8988T (cell line): ENCODE measurements at regions not wholly inside any gene's neighbourhood (a gene's known extent, or its start where the extent isn't known, plus 50 kb on each side); places are given as distances from the start of the nearest gene placed in this dataset.

Experiments used
- DNase-seq: peaks from one replicate; pipeline ENCODE4 v3.0.0; 2011

DNA sequence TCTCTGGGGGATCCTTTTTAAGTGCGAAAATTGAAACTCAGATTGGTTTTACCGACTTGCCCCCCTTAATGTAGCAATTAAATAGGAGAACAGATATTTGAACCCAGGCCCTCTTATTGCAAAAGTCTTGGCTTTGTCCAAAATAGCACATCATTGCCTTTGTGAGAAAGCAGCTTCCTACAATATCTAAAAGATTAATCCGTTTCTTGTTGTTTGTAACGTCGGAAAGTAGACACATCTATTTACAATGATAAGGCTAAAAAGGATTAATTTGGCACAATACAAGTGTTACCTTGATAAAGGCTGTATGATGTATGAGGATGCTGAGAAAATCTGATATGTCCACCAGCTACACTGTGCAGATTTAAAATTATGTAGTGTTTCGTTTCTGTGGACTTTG, 108.7 kb upstream of the SLC10A2 start:
- DNase-seq, result no peak

DNA sequence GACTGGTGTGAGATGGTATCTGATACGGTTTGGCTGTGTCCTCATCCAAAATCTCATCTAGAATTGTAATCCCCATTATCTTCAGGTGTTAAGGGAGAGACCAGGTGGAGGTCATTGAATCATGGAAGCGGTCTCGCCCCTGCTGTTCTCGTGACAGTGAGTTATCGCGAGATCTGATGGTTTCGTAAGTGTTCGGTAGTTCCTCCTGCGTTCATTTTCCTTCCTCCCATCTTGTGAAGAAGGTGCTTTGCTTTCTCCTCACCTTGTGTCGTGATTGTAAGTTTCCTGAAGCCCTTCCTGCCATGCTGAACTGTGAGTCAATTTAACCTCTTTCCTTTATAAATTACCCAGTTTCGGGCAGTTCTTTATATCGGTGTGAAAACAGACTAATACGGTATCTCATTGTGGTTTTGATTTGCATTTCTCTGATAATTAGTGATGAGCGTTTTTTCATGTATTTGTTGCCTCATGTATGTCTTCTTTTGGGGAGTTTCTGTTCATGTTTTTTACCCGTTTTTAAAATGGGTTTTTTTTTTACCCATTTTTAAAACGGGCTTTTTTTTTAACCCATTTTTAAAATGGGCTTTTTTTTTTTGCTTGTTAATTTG, 102.8 kb upstream of the SLC10A2 start:
- no peak for DNase-seq

DNA sequence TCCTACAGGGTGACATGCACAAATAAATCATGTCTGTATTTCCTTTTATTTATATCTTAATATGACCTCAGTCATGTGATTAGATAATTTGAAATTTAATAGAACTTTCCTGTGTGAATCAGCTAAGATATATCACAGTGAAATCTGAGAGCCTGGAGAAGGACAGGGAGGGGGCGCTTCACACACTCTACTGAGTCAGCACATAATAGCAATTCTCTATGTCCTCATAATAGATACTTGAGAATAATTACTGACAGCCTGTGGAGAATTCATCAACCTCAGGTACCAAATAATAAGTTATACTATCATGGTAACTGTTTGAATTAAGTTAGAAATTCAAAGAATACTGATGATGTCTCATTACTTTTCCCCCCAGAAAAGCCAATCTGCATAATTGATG, 98.0 kb upstream of the SLC10A2 start:
- DNase-seq, result no peak

DNA sequence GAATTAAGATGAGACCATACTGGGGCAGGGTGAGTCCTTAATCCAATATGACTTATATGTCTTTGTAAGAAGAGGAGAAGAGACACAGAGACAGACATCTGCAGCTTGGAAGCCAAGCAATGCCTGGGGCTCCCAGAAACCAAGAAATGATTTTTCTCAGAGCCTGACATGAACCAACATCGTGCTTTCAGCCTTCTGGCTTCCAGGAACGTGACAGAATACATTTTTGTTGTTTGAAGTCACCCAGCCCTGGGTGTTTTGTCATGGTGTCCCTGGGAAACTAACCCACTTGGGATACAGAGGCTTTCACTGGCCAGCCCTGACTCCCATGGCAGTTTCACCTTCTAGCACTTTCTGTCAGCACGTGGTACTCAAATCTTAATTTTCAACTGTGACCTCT, 95.3 kb upstream of the SLC10A2 start:
- no peak for DNase-seq

DNA sequence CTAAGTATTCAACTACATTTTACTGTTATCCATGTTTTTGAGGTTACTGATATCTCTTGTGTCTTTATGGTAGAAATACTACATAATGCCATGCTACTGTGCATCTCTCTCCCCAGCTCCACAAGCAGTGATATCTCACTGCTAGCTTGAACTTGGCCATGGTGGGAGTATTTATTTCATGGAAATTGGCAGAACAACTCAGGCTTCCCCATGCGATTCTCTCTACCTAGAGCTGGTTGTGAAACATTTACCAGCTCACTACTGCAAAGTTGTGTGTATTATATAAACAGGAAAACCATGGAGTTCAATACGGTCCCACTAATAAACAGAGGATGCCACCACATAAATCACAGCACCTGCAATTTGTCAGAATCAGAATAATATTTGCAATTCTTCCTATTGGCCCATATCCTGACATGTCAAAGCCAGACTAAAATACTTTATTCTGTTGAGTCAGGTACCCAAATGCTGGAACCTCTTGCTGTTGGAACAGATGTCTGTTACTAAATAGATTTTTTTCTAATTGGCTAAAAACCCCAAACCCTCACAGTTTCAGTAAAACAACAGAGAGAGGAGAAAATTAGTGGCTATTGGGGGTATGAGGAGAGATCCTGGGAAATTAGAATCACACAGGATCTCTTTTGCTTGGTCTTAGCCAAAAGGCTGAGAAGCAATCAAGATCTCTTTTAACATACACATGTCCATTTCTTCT, 91.4 kb upstream of the SLC10A2 start:
- DNase-seq, result no peak

DNA sequence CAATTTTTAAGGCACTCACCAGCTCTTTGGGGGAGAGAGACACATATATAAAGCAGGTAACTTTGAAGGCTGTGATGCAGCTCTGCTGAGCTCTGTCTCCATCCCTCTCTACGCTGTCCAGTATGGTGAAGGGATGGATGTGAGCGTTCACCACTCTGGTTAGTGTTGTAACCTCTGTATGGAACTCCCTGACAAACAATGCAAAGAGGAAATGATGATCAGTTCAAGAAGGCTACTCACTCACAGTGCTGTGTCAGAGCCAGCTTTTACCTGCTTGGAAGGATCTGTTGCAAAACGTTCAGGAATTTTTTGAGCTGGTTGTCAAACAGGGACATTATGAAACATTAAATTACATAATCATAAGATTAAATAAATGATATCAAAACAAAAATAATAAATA, 90.8 kb upstream of the SLC10A2 start:
- no peak for DNase-seq

DNA sequence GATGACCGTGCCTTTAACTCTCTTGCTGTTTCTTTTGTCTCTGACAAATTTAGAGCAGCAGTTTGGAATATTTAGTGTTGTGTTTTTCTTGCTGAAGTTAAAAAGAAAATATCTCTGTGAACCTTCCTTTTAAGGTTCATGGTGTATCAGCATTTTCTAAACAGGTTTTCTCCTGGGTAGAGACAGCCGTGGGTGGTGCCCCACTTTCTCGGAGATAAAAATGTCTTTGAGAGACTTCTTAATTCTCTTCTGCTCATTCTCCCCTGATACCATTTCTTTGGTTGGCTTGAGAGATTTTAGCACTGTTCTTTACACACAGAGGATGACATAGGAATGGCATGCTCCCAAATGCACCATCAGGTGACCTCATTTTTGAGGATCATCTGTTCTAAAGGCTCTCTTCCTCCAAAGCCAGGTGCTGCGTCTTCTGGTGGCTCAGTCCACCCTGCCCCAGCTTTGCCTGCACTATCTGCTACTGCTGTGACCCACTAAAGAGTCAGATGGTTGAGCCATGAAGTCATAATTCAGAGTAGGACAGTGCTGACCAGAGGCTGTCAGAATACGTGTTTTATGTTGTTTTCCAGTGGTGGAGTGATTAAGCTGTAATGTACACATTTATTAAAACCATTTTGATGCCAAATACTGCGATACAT, 90.3 kb upstream of the SLC10A2 start:
- no peak for DNase-seq

DNA sequence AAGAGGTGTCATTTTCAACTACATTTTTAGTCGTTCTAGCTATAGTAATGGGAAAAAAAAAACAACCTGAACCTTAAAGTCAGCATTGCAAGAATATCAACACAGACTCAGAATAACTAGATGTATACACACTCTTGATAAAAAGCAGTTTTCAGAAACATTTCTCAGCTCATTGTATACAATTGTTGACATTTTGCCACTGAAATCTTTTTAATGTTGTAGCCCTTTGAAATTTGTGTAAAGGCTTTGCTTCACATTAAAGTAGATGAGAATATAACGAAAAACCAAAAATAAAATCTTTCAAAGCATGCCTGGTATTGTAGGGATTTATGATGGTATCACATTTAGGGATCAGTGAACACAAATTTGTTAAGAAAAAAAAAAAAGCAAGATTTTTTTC, 87.2 kb upstream of the SLC10A2 start:
- no peak for DNase-seq

DNA sequence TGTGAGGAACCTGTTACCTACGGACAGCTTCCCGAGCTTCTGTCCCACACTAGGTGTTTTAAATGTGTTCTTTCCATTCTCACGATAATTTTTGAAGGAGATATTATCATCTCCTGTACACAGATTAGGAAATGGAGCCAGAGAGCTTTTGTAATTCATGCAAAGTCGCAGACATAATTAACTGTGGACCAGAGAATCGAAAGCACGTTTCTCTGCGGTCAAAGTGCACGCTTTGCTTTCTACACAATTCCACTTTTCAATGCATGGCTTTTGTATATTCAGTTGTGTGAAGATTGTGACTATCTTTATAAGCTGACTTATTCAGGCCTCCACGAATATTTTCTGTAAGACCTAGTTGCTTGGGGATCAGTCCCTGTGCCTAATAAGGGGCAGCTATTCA, 81.7 kb upstream of the SLC10A2 start:
- DNase-seq, result no peak

DNA sequence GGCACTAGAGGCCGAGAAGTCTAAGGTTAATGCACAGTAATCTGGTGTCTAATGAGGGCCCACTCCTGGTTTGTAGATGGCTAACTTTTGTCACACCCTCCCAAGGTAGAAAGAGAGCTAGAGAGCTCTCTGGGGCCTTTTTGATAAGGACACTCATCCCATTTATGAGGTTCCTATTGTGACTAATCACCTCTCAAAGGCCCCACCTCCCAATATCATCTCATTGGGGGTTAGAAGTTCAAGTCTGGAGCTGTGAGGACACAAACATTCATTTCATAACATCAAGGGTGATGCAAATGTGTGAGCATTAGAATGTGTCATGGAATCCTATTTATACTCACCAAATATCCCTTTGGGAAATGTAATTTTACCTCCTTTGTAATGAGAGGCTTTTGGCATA, 79.2 kb upstream of the SLC10A2 start:
- DNase-seq, result no peak

DNA sequence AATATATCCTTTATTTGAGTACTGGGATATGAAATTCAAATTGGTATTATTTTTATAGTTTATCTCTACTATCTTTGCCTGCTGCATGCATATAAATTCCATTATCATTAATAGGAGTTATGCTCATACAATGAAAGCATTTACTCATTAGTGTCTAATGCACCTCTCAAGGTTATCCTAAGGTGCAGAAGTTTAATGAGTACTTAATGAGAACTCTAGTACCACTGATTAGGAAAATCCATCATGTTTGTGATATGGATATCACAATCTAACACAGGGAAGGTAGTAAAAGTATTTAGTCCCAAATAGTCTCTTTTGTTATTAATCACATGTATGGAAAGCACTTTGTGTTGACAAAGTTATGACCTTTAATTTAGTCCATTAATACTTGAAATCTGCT, 77.2 kb upstream of the SLC10A2 start:
- DNase-seq, result no peak

DNA sequence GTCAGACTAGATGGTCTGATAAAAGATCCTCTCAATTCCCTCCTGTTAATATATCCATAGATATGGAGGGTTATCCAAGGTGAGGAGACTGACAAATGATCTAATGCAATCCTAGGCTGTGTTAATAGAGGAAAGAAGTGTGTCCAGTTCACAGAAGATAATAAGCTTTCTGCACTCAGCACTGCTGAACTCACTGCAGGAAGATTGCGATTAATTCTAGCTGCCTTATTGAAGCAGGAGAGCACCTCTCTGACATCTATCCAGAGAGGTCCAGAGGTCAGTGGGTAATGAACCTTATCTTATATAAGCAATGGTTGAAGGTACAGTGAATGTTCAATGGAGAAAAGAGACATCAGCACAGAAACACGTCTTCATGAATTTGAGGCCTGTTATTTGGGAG, 75.9 kb upstream of the SLC10A2 start:
- DNase-seq, result no peak

DNA sequence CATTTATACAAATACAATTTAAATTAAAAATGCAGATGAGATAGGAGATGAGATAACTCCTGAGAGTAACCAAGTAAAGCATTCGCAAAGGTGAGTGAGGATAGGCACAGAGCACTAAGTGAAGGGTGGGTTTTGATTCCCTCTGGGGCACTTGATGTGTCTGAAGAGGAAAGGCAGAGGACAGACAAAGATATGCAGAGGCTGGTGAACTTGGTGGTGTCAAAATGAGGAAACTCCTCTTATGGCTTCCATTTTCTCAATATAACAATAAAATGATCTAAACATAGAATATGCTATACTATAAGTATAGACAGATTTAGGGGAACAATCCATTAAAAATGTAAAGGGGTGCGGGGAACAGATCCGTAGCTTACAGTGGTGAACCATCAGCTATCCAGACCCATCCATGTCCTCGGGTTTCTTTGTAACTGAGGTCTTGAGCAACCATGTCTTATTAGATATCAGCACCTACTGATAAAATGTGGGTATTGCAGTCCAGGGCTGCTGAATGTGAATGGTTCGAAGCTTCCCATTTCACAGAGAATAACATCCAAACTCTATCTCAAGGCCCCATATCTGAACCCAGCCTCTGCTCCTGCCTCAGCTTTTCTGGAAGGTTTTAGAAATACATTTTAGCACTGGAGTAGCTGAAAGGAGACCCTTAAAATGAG, 73.9 kb upstream of the SLC10A2 start:
- DNase-seq, result no peak

DNA sequence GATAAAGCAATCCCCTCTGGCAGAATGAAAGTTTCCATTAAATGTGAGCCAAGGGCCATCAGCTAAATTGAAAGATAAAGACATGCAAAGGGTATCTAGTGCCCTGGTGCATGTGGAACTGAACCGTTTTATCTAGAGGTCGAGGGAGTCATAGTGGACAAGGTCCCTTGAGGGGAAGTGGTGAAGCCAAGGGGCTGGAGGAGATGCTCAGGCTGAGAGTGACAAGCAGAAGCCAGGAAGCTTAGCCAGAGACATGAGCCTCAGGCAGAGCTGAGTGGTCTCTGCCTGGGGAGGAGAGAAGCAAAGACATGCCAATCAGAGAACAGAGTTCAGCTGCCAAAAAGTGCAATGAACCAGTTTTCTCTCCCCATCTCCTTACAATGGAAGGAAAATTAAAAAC, 68.1 kb upstream of the SLC10A2 start:
- DNase-seq, result no peak

DNA sequence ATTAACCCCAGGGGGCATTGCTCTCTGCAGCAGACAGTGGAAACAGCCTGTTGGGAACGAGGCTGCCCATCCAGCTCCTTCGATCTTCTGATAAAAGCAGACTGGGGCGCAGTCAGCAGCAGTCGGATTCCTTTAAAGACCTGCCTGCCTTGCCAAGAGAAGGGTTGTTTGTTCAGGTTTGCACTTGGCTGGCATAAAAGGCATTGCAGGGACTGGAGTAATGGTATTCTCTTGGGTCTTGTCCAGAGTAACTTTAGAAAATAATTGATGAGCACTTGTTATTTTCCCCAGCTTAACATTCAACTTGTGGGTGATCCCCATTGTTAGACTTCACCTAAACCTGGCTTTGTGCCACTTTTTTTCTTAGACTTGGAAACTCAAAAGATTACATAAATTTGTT, 67.3 kb upstream of the SLC10A2 start:
- no peak for DNase-seq

DNA sequence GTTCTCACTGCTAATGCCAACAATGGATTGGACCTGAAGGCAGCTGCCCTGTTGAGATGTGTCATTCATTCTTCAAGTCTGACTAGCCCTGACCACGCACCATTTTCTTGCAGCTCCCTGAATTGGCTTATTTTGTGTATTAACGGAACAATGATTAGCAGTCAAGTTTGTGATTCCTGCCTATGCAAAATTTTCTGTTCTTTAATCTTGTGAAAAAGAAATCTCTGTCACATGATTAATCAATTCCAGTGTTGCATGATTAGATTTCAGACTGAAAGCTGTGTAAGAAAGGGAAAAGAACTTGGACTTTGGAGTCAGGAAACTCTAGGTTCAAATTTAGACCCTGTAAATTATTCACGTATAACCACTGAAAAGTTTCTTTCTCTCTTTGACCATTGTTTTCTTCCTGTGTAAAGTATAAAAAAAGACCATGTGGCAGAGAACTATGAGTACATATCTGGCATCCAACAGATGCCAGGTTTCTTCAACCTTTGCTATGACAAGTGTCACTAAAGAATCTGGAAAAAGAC, 64.5 kb upstream of the SLC10A2 start:
- DNase-seq, result no peak

DNA sequence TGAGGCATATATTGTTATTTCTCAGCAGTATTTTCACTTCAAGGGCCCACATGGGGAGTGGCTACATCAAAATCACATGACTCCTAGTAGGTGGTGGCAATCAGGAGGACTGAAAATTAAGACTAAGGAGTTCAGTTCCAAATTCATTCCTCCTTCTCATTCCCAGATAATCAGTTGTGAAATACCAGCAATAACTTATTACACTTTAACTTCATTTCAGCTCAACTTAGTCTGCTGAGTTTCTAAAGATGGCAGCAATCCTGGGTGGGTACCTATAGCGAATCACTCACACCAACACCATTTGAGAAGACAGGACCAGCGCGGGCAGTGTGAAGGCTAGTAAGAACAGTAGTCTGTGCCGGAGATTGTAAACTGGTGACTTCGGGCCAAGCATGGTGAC, 63.9 kb upstream of the SLC10A2 start:
- DNase-seq, result no peak
